Thyroid gland (tissue), 4 donors: ENCODE measurements at regions not wholly inside any gene's neighbourhood (a gene's known extent, or its start where the extent isn't known, plus 50 kb on each side); places are given as distances from the start of the nearest gene placed in this dataset.

Source experiments
- DNase-seq, 2 donors: peaks; one replicate each; pipeline ENCODE4 v3.0.0-alpha.2; 2019
- H3K27ac ChIP-seq, 3 donors: fragments of 200-600 bp; sonication (generic); 1 replicate in 2 of 3; 2 replicates in 1 of 3; pipeline ENCODE4 v1.5.1; 2016 to 2019; ENCODE audit warnings: mild to moderate bottlenecking in 1 of 3, moderate library complexity in 1 of 3
- H3K27me3 ChIP-seq: fragments of 200-600 bp; sonication (generic); one replicate; pipeline ENCODE4 v1.5.1; 2019
- H3K36me3 ChIP-seq, 2 donors: fragments of 200-600 bp; sonication (generic); one replicate each; pipeline ENCODE4 v1.5.1; 2016 to 2019
- H3K4me1 ChIP-seq, 2 donors: fragments of 200-600 bp; sonication (generic); one replicate each; pipeline ENCODE4 v1.5.1; 2017 to 2019
- H3K4me3 ChIP-seq, 3 donors: fragments of 200-600 bp; sonication (generic); replicated peaks in 1 of 3; 1 replicate in 2 of 3; 2 replicates in 1 of 3; pipeline ENCODE4 v1.5.1; 2016; ENCODE audit warnings: mild to moderate bottlenecking in 1 of 3
- H3K9me3 ChIP-seq: fragments of 200-600 bp; sonication (generic); one replicate; pipeline ENCODE4 v1.5.1; 2017
- POLR2A ChIP-seq, 2 donors: fragments of 450-650 bp; IDR thresholded peaks; one replicate each; pipeline ENCODE4 v1.6.1; 2017; ENCODE audit warnings: antibody characterized with exemption in 2 of 2, mild to moderate bottlenecking in 2 of 2, moderate library complexity in 1 of 2
- WGBS, 2 donors: methylation state at CpG; one replicate each; pipeline ENCODE4 v1.1.5; 2017; 5-methylcytosine and 5-hydroxymethylcytosine counted together
- intact Hi-C: fragments of 100-400 bp; cut with DNase I; formaldehyde crosslinking; loops from one replicate; pipeline ENCODE4 v1.15.1; 2023
- TF ChIP-seq, protein P1 (sequence below), 6 experiments: fragments of 200-600 bp in 3 of 6; fragments of 450-650 bp in 3 of 6; sonication (generic) in 3 of 6; IDR thresholded peaks; one replicate each; pipeline ENCODE4 v1.5.1; 2016 to 2019; ENCODE audit warnings: antibody characterized with exemption in 6 of 6, mild to moderate bottlenecking in 2 of 6, inconsistent platforms in 1 of 6, moderate library complexity in 1 of 6

- H3K4me1 ChIP-seq, result no peaks in the 10 kb centered on the region
- no peaks in the 10 kb centered on the region for H3K9me3 ChIP-seq
- no peak for DNase-seq
- no peaks in the 10 kb centered on the region for H3K36me3 ChIP-seq
- no peak overlapping the region for H3K4me3 ChIP-seq
- 80 to 88% methylated on average over 2 of the region's 2 CpGs for WGBS, 2 donors
- TF ChIP-seq, protein P1, sequence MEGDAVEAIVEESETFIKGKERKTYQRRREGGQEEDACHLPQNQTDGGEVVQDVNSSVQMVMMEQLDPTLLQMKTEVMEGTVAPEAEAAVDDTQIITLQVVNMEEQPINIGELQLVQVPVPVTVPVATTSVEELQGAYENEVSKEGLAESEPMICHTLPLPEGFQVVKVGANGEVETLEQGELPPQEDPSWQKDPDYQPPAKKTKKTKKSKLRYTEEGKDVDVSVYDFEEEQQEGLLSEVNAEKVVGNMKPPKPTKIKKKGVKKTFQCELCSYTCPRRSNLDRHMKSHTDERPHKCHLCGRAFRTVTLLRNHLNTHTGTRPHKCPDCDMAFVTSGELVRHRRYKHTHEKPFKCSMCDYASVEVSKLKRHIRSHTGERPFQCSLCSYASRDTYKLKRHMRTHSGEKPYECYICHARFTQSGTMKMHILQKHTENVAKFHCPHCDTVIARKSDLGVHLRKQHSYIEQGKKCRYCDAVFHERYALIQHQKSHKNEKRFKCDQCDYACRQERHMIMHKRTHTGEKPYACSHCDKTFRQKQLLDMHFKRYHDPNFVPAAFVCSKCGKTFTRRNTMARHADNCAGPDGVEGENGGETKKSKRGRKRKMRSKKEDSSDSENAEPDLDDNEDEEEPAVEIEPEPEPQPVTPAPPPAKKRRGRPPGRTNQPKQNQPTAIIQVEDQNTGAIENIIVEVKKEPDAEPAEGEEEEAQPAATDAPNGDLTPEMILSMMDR (IDR thresholded peaks at IDR 0.05), result no peak
- no peak for TF ChIP-seq POLR2A (IDR thresholded peaks at IDR 0.05)
- no peak overlapping the region for H3K27ac ChIP-seq
- intact Hi-C loops, result no loop called here
- H3K27me3 ChIP-seq, result no peaks in the 10 kb centered on the region
Measured at GRCh38 chr18:43515481-43515880, 238.2 kb upstream of the SYT4 start.

DNA sequence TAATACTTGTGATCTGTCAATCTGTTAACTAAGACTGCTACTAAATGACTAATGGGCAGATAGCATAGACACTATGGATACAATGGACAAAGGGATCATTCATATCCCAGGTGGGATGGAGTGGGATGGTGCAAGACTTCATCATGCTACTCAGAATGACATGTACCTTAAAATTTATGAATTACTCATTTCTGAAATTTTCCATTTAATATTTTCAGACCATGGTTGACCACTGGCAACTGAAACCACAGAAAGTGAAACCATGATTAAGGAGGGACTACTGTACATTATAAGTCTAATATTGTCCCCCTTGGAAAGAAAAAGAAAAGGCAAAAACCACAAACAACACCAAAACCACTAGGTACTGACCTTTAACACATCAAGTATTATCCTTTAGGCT, 247.0 kb upstream of the SYT4 start:
- Histone ChIP-seq H3K4me1 (no peaks in the 10 kb centered on the region), H3K4me3 (no peak overlapping the region), H3K36me3 (no peaks in the 10 kb centered on the region), H3K9me3 (no peaks in the 10 kb centered on the region), H3K27ac (no peak overlapping the region), H3K27me3 (no peaks in the 10 kb centered on the region)
- no peak for DNase-seq
- intact Hi-C loops, result no loop called here
- no peak for TF ChIP-seq POLR2A (IDR thresholded peaks at IDR 0.05)
- TF ChIP-seq, protein P1 (IDR thresholded peaks at IDR 0.05), result no peak

GRCh38 chr18:43525169-43525568, 247.9 kb upstream of the SYT4 start:
- H3K27ac ChIP-seq, result no peak overlapping the region
- peak; percentile 7 to 18 for DNase-seq
- no peaks in the 10 kb centered on the region for H3K27me3 ChIP-seq
- no peaks in the 10 kb centered on the region for H3K36me3 ChIP-seq
- WGBS, 2 donors, result 33 to 39% methylated on average over 2 of the region's 2 CpGs
- TF ChIP-seq POLR2A (IDR thresholded peaks at IDR 0.05), result no peak
- TF ChIP-seq, protein P1 (IDR thresholded peaks at IDR 0.05), result no peak
- no peaks in the 10 kb centered on the region for H3K9me3 ChIP-seq
- H3K4me3 ChIP-seq, result no peak overlapping the region
- no peaks in the 10 kb centered on the region for H3K4me1 ChIP-seq
- intact Hi-C loops, result no loop called here

DNA sequence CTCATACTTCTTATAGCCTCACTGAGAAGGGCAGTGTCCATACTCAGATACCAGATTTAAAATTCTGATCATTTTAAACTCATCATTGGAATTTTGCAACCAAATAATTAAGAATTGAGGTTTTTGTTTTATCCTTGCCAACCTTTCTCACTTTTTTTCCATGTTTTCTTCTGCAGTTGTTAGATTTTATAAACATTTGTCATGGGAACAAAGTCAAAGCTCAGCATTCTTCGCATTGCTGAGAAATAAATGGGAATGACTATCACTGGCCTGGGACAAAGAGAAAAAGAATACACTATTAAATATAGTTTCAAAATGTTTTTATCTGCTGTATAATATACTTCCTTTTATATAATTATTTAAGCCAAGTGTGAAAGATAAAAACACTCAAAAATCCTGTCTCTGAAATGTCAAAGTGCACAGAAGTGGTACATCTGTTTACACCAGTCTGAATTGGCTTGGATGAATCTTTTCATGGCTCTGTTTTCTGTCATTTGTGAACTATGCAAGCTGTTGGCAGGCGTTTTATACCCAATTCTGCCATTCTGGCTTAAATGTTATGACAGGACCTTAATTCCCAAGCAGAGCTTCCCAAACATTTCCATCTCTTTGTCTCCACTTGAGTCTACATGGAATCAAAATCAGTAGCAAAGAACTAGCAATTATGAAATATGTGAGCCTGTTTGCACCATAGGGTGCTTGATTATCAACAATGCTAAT, 249.3 kb upstream of the SYT4 start:
- no peak for DNase-seq
- Histone ChIP-seq H3K36me3 (no peaks in the 10 kb centered on the region), H3K4me3 (no peak overlapping the region), H3K27me3 (no peaks in the 10 kb centered on the region), H3K27ac (no peak overlapping the region), H3K9me3 (no peaks in the 10 kb centered on the region), H3K4me1 (no peaks in the 10 kb centered on the region)
- intact Hi-C loops, result no loop called here
- 45 to 52% methylated on average over 2 of the region's 2 CpGs for WGBS, 2 donors
- TF ChIP-seq, protein P1 (IDR thresholded peaks at IDR 0.05), result no peak
- TF ChIP-seq POLR2A (IDR thresholded peaks at IDR 0.05), result no peak

- Histone ChIP-seq H3K27me3 (no peaks in the 10 kb centered on the region), H3K4me3 (no peak overlapping the region), H3K9me3 (no peaks in the 10 kb centered on the region), H3K27ac (no peak overlapping the region), H3K4me1 (no peaks in the 10 kb centered on the region), H3K36me3 (no peaks in the 10 kb centered on the region)
- intact Hi-C loops, result no loop called here
- WGBS, 2 donors, result 95 to 98% methylated on average over 3 of the region's 3 CpGs
- no peak for DNase-seq
- TF ChIP-seq POLR2A (IDR thresholded peaks at IDR 0.05), result no peak
- TF ChIP-seq, protein P1 (IDR thresholded peaks at IDR 0.05), result no peak
Measured at GRCh38 chr18:43531438-43531837, 254.1 kb upstream of the SYT4 start.
